ENCODE measurements at regions not wholly inside any gene's neighbourhood (a gene's known extent, or its start where the extent isn't known, plus 50 kb on each side); places are given as distances from the start of the nearest gene placed in this dataset.

GRCh38 chr1:34356853-34357252, 180.1 kb downstream of the C1orf94 start:
- intact Hi-C loops (cut with DNase I): no loop called here

GRCh38 chr1:34358636-34359035, 181.9 kb downstream of the C1orf94 start:
- no peak overlapping the region for H3K4me3 ChIP-seq
- DNase-seq: no peak
- peaks cover 0 to 16% (median 4%) of the 10 kb centered on the region in 3 donors for H3K27me3 ChIP-seq (ENCODE audit: insufficient read depth in 3 of 3, low read length in 2 of 3)
- H3K27ac ChIP-seq: no peak overlapping the region
- intact Hi-C loops (cut with DNase I): no loop called here
- H3K9me3 ChIP-seq: no peaks in the 10 kb centered on the region
- no peaks in the 10 kb centered on the region for H3K4me1 ChIP-seq
- 54 to 61% (median 58%) methylated on average over 2 of the region's 2 CpGs for WGBS, 3 donors
- no peak for TF ChIP-seq CTCF (IDR thresholded peaks at IDR 0.05)
- H3K36me3 ChIP-seq (ENCODE audit: insufficient read depth in 1 of 2, low read depth in 1 of 2): no peaks in the 10 kb centered on the region
- no peak for ATAC-seq

More at GRCh38 chr1:34356853-34357252, 180.1 kb downstream of the C1orf94 start:
- peaks cover 0 to 16% (median 4%) of the 10 kb centered on the region in 3 donors for H3K27me3 ChIP-seq (ENCODE audit: insufficient read depth in 3 of 3, low read length in 2 of 3)
- no peaks in the 10 kb centered on the region for H3K4me1 ChIP-seq
- no peak for DNase-seq
- no peaks in the 10 kb centered on the region for H3K36me3 ChIP-seq (ENCODE audit: insufficient read depth in 1 of 2, low read depth in 1 of 2)
- WGBS, 3 donors: 81 to 83% (median 82%) methylated on average over 4 of the region's 4 CpGs
- no peak overlapping the region for H3K27ac ChIP-seq
- no peaks in the 10 kb centered on the region for H3K9me3 ChIP-seq
- H3K4me3 ChIP-seq: no peak overlapping the region
- TF ChIP-seq CTCF (IDR thresholded peaks at IDR 0.05): no peak
- ATAC-seq: no peak

- Histone ChIP-seq H3K9me3 (no peaks in the 10 kb centered on the region), H3K27ac (no peak overlapping the region), H3K4me3 (no peak overlapping the region), H3K36me3 (ENCODE audit: insufficient read depth in 1 of 2, low read depth in 1 of 2) (no peaks in the 10 kb centered on the region), H3K4me1 (no peaks in the 10 kb centered on the region), H3K27me3 (ENCODE audit: insufficient read depth in 3 of 3, low read length in 2 of 3) (peaks cover 0 to 16% (median 4%) of the 10 kb centered on the region in 3 donors)
- ATAC-seq (no peak), DNase-seq (no peak)
- intact Hi-C loops (cut with DNase I): no loop called here
- TF ChIP-seq CTCF (IDR thresholded peaks at IDR 0.05): no peak
- WGBS, 3 donors: 87 to 92% (median 90%) methylated on average over 4 of the region's 4 CpGs
Observed at GRCh38 chr1:34359411-34359810, 182.7 kb downstream of the C1orf94 start.

GRCh38 chr1:34360574-34360973, 183.9 kb downstream of the C1orf94 start:
- Histone ChIP-seq H3K27me3 (ENCODE audit: insufficient read depth in 3 of 3, low read length in 2 of 3) (peaks cover 0 to 16% (median 4%) of the 10 kb centered on the region in 3 donors), H3K4me3 (no peak overlapping the region), H3K9me3 (no peaks in the 10 kb centered on the region), H3K4me1 (no peaks in the 10 kb centered on the region), H3K36me3 (ENCODE audit: insufficient read depth in 1 of 2, low read depth in 1 of 2) (no peaks in the 10 kb centered on the region), H3K27ac (no peak overlapping the region)
- ATAC-seq (no peak), DNase-seq (no peak)
- 77 to 86% (median 84%) methylated on average over 3 of the region's 3 CpGs for WGBS, 3 donors
- intact Hi-C loops (cut with DNase I): no loop called here
- no peak for TF ChIP-seq CTCF (IDR thresholded peaks at IDR 0.05)

- 21 to 41% (median 39%) methylated on average over 3 of the region's 3 CpGs for WGBS, 3 donors
- no peak for TF ChIP-seq CTCF (IDR thresholded peaks at IDR 0.05)
- Histone ChIP-seq H3K27ac (no peak overlapping the region), H3K27me3 (ENCODE audit: insufficient read depth in 3 of 3, low read length in 2 of 3) (peaks cover 0 to 16% (median 4%) of the 10 kb centered on the region in 3 donors), H3K9me3 (no peaks in the 10 kb centered on the region), H3K4me1 (no peaks in the 10 kb centered on the region), H3K36me3 (ENCODE audit: insufficient read depth in 1 of 2, low read depth in 1 of 2) (no peaks in the 10 kb centered on the region), H3K4me3 (no peak overlapping the region)
- intact Hi-C loops (cut with DNase I): no loop called here
- DNase-seq (no peak), ATAC-seq (no peak)
Observed at GRCh38 chr1:34361121-34361520, 184.4 kb downstream of the C1orf94 start.
